ENCODE measurements at regions not wholly inside any gene's neighbourhood (a gene's known extent, or its start where the extent isn't known, plus 50 kb on each side); places are given as distances from the start of the nearest gene placed in this dataset.

DNA sequence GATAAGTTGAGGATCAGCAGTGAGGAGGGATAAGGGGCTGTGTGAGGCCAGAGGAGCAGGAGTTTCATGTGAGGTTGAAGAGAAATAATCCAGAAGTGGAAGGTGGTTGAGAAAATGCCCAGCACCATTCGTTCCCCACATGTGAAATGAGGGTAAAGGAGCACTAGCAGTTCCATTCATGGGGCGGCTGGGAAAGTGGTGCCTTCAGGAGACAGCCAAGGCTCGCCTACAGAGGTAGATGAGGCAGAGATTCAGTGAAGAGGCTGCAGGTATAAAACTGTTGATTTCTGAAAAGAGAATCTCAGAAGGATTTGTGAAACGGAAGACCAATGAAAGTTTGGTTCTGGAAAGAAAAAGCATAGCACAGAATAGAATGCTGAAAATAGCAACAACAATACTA, 272.6 kb downstream of the MSX2 start:
- TF ChIP-seq CTCF (IDR thresholded peaks at IDR 0.05; ENCODE audit: low read length) (no peak), EZH2 (IDR thresholded peaks at IDR 0.05; ENCODE audit: borderline replicate concordance, low read length) (no peak)

Measured in OCI-LY1 (cell line).